ENCODE measurements at regions not wholly inside any gene's neighbourhood (a gene's known extent, or its start where the extent isn't known, plus 50 kb on each side); places are given as distances from the start of the nearest gene placed in this dataset.
A peak's percentile ranks its signal among the peaks of the same experiment; 100 is the strongest.

- Histone ChIP-seq H3K4me3 (no peak overlapping the region), H3K9me3 (no peaks in the 10 kb centered on the region), H3K4me1 (no peaks in the 10 kb centered on the region), H3K27me3 (no peaks in the 10 kb centered on the region), H3K27ac (no peak overlapping the region), H3K36me3 (no peaks in the 10 kb centered on the region)
- TF ChIP-seq CTCF (IDR thresholded peaks at IDR 0.05), result peak in 3 of 6 experiments; percentile 34 to 43 (median 42)
- TF ChIP-seq POLR2A (IDR thresholded peaks at IDR 0.05), result no peak
- peak in 1 of 3 donors; percentile 51 for DNase-seq
Observed at GRCh38 chr9:108535526-108535925, 320.3 kb downstream of the ACTL7B start.

GRCh38 chr9:108534741-108535140 lies 321.0 kb downstream of the ACTL7B start:
- H3K4me3 ChIP-seq, result no peak overlapping the region
- no peaks in the 10 kb centered on the region for H3K36me3 ChIP-seq
- no peak for DNase-seq
- H3K4me1 ChIP-seq, result no peaks in the 10 kb centered on the region
- no peak for TF ChIP-seq CTCF (IDR thresholded peaks at IDR 0.05)
- TF ChIP-seq POLR2A (IDR thresholded peaks at IDR 0.05), result no peak
- H3K9me3 ChIP-seq, result no peaks in the 10 kb centered on the region
- H3K27ac ChIP-seq, result no peak overlapping the region
- H3K27me3 ChIP-seq, result no peaks in the 10 kb centered on the region

- Histone ChIP-seq H3K9me3 (no peaks in the 10 kb centered on the region), H3K27ac (no peak overlapping the region), H3K27me3 (no peaks in the 10 kb centered on the region), H3K4me1 (no peaks in the 10 kb centered on the region), H3K36me3 (no peaks in the 10 kb centered on the region), H3K4me3 (no peak overlapping the region)
- DNase-seq, result no peak
- TF ChIP-seq CTCF (IDR thresholded peaks at IDR 0.05), result no peak
- TF ChIP-seq POLR2A (IDR thresholded peaks at IDR 0.05), result no peak
Observed at GRCh38 chr9:108530141-108530540, 325.6 kb downstream of the ACTL7B start.

- TF ChIP-seq POLR2A (IDR thresholded peaks at IDR 0.05) (no peak), CTCF (IDR thresholded peaks at IDR 0.05) (no peak)
- H3K4me3 ChIP-seq, result no peak overlapping the region
- DNase-seq, result no peak
- no peaks in the 10 kb centered on the region for H3K9me3 ChIP-seq
- H3K4me1 ChIP-seq, result no peaks in the 10 kb centered on the region
- H3K27me3 ChIP-seq, result no peaks in the 10 kb centered on the region
- no peak overlapping the region for H3K27ac ChIP-seq
- H3K36me3 ChIP-seq, result no peaks in the 10 kb centered on the region
Observed at GRCh38 chr9:108528231-108528630, 327.6 kb downstream of the ACTL7B start.

GRCh38 chr9:108526518-108526917 lies 329.3 kb downstream of the ACTL7B start:
- H3K9me3 ChIP-seq, result no peaks in the 10 kb centered on the region
- no peaks in the 10 kb centered on the region for H3K4me1 ChIP-seq
- H3K36me3 ChIP-seq, result no peaks in the 10 kb centered on the region
- no peak overlapping the region for H3K27ac ChIP-seq
- no peak overlapping the region for H3K4me3 ChIP-seq
- H3K27me3 ChIP-seq, result no peaks in the 10 kb centered on the region
- TF ChIP-seq CTCF (IDR thresholded peaks at IDR 0.05), result no peak
- TF ChIP-seq POLR2A (IDR thresholded peaks at IDR 0.05), result no peak
- DNase-seq, result no peak

GRCh38 chr9:108525186-108525585 lies 330.6 kb downstream of the ACTL7B start:
- no peaks in the 10 kb centered on the region for H3K9me3 ChIP-seq
- H3K4me1 ChIP-seq, result no peaks in the 10 kb centered on the region
- no peaks in the 10 kb centered on the region for H3K27me3 ChIP-seq
- no peak for DNase-seq
- H3K36me3 ChIP-seq, result no peaks in the 10 kb centered on the region
- H3K4me3 ChIP-seq, result no peak overlapping the region
- TF ChIP-seq CTCF (IDR thresholded peaks at IDR 0.05) (no peak), POLR2A (IDR thresholded peaks at IDR 0.05) (no peak)
- no peak overlapping the region for H3K27ac ChIP-seq
